ENCODE measurements at regions not wholly inside any gene's neighbourhood (a gene's known extent, or its start where the extent isn't known, plus 50 kb on each side); places are given as distances from the start of the nearest gene placed in this dataset.

DNA sequence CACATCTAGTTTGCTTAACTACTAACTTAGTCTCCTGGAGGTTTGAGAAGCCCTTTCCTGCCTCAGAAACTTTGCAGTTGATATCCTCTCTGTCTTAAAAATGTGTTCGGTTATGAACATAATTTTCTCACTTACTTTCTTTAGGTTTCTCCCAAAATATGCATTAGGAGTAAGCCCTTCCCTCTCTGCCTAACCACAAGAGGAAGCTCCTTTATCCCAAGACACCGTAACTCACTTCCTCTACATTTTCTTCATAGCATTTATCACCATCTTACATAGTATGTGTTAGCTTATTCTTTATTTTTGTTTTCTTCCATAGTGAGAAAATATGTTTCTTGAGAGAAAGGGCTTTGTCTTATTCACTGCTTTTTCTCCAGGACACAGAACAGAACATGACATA is 952.5 kb upstream of the ATXN8OS start:
- TF ChIP-seq, protein P1, sequence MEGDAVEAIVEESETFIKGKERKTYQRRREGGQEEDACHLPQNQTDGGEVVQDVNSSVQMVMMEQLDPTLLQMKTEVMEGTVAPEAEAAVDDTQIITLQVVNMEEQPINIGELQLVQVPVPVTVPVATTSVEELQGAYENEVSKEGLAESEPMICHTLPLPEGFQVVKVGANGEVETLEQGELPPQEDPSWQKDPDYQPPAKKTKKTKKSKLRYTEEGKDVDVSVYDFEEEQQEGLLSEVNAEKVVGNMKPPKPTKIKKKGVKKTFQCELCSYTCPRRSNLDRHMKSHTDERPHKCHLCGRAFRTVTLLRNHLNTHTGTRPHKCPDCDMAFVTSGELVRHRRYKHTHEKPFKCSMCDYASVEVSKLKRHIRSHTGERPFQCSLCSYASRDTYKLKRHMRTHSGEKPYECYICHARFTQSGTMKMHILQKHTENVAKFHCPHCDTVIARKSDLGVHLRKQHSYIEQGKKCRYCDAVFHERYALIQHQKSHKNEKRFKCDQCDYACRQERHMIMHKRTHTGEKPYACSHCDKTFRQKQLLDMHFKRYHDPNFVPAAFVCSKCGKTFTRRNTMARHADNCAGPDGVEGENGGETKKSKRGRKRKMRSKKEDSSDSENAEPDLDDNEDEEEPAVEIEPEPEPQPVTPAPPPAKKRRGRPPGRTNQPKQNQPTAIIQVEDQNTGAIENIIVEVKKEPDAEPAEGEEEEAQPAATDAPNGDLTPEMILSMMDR (IDR thresholded peaks at IDR 0.05) = no peak
- TF ChIP-seq POLR2A (IDR thresholded peaks at IDR 0.05) = no peak
